Sigmoid colon (tissue), 6 donors: ENCODE measurements at regions not wholly inside any gene's neighbourhood (a gene's known extent, or its start where the extent isn't known, plus 50 kb on each side); places are given as distances from the start of the nearest gene placed in this dataset.

ENCODE experiments used
- DNase-seq: peaks from one replicate; pipeline ENCODE4 v3.0.0-alpha.2; 2019
- H3K27ac ChIP-seq, 4 donors: fragments of 200-600 bp; sonication (generic); one replicate each; pipeline ENCODE4 v1.5.1; 2016 to 2019; ENCODE audit warnings: mild to moderate bottlenecking in 1 of 4
- H3K27me3 ChIP-seq, 3 donors: fragments of 200-600 bp; sonication (generic); one replicate each; pipeline ENCODE4 v1.5.1; 2019; ENCODE audit warnings: mild to moderate bottlenecking in 1 of 3
- H3K36me3 ChIP-seq, 4 donors: fragments of 200-600 bp; sonication (generic); one replicate each; pipeline ENCODE4 v1.5.1; 2016 to 2019
- H3K4me1 ChIP-seq, 4 donors: fragments of 200-600 bp; sonication (generic); one replicate each; pipeline ENCODE4 v1.5.1; 2017 to 2019
- H3K4me3 ChIP-seq, 4 donors: fragments of 200-600 bp; sonication (generic); one replicate each; pipeline ENCODE4 v1.5.1; 2017 to 2019; ENCODE audit warnings: mild to moderate bottlenecking in 2 of 4, moderate library complexity in 1 of 4
- H3K9me3 ChIP-seq, 4 donors: fragments of 200-600 bp in 3 of 4; sonication (generic) in 3 of 4; one replicate each; pipeline versions ENCODE4 v1.5.1 to v1.6.1; 2013 to 2019
- CTCF ChIP-seq, 4 experiments: fragments of 450-650 bp in 3 of 4; fragments of 200-600 bp in 1 of 4; IDR thresholded peaks; one replicate each; pipeline ENCODE4 v1.5.1; 2016 to 2019; ENCODE audit warnings: antibody characterized with exemption in 4 of 4, mild to moderate bottlenecking in 3 of 4, moderate library complexity in 2 of 4
- EP300 ChIP-seq, 4 donors: sonication (generic); formaldehyde crosslinking; IDR thresholded peaks; one replicate each; pipeline ENCODE4 v1.6.1; 2017; ENCODE audit warnings: antibody characterized with exemption in 4 of 4
- POLR2A ChIP-seq, 2 donors: fragments of 450-650 bp; IDR thresholded peaks; one replicate each; pipeline ENCODE4 v1.6.1; 2016; ENCODE audit warnings: antibody characterized with exemption in 2 of 2, mild to moderate bottlenecking in 2 of 2, moderate library complexity in 2 of 2
- POLR2AphosphoS5 ChIP-seq, 4 donors: sonication (generic); formaldehyde crosslinking; IDR thresholded peaks; one replicate each; pipeline ENCODE4 v1.6.1; 2017; ENCODE audit warnings: antibody characterized with exemption in 4 of 4
- WGBS, 2 donors: extraction: QIAGEN DNeasy Blood & Tissue Kit; methylation state at CpG; one replicate each; pipeline ENCODE4 v1.1.7; 2013; 5-methylcytosine and 5-hydroxymethylcytosine counted together
- intact Hi-C: fragments of 100-400 bp; cut with DNase I; formaldehyde crosslinking; loops from one replicate; pipeline ENCODE4 v1.15.1; 2023
- donor health status: healthy with polysubstance abuse.
- donor health status: healthy.

GRCh38 chr6:82040405-82041221, 206.9 kb downstream of the IBTK start:
- Histone ChIP-seq H3K27me3 (no peaks in the 10 kb centered on the region), H3K4me1 (no peaks in the 10 kb centered on the region), H3K27ac (no peak overlapping the region), H3K4me3 (no peak overlapping the region), H3K9me3 (no peaks in the 10 kb centered on the region), H3K36me3 (no peaks in the 10 kb centered on the region)
- TF ChIP-seq POLR2AphosphoS5 (IDR thresholded peaks at IDR 0.05) (no peak), CTCF (IDR thresholded peaks at IDR 0.05) (peak; percentile 15 to 68 (median 56))
- intact Hi-C loops, result loop anchor here (10.0 kb wide), 1 partner anchor 286 kb away; the partner anchor contains the start of gene TENT5A
- no peak for DNase-seq
- WGBS, 2 donors, result 45 to 52% methylated on average over 4 of the region's 4 CpGs

GRCh38 chr6:82038631-82039030, 208.9 kb downstream of the IBTK start:
- 87% methylated on average over 5 of the region's 5 CpGs for WGBS, 2 donors
- no peak for DNase-seq
- H3K27ac ChIP-seq, result no peak overlapping the region
- intact Hi-C loops, result no loop called here
- TF ChIP-seq EP300 (IDR thresholded peaks at IDR 0.05) (no peak), POLR2A (IDR thresholded peaks at IDR 0.05) (no peak), CTCF (IDR thresholded peaks at IDR 0.05) (no peak), POLR2AphosphoS5 (IDR thresholded peaks at IDR 0.05) (no peak)
- H3K27me3 ChIP-seq, result no peaks in the 10 kb centered on the region
- no peak overlapping the region for H3K4me3 ChIP-seq
- H3K36me3 ChIP-seq, result no peaks in the 10 kb centered on the region
- no peaks in the 10 kb centered on the region for H3K4me1 ChIP-seq
- no peaks in the 10 kb centered on the region for H3K9me3 ChIP-seq

GRCh38 chr6:82035526-82035925, 212.0 kb downstream of the IBTK start:
- H3K9me3 ChIP-seq, result no peaks in the 10 kb centered on the region
- intact Hi-C loops, result no loop called here
- no peak for DNase-seq
- H3K27ac ChIP-seq, result no peak overlapping the region
- 92 to 94% methylated on average over 2 of the region's 2 CpGs for WGBS, 2 donors
- H3K4me3 ChIP-seq, result no peak overlapping the region
- H3K36me3 ChIP-seq, result no peaks in the 10 kb centered on the region
- H3K4me1 ChIP-seq, result no peaks in the 10 kb centered on the region
- TF ChIP-seq POLR2AphosphoS5 (IDR thresholded peaks at IDR 0.05), result no peak
- no peak for TF ChIP-seq EP300 (IDR thresholded peaks at IDR 0.05)
- no peak for TF ChIP-seq CTCF (IDR thresholded peaks at IDR 0.05)
- no peaks in the 10 kb centered on the region for H3K27me3 ChIP-seq

- DNase-seq, result peak; percentile 69
- no peaks in the 10 kb centered on the region for H3K4me1 ChIP-seq
- TF ChIP-seq POLR2A (IDR thresholded peaks at IDR 0.05), result no peak
- no peaks in the 10 kb centered on the region for H3K9me3 ChIP-seq
- no peak overlapping the region for H3K27ac ChIP-seq
- 79 to 85% methylated on average over 3 of the region's 3 CpGs for WGBS, 2 donors
- no peaks in the 10 kb centered on the region for H3K36me3 ChIP-seq
- intact Hi-C loops, result no loop called here
- no peak overlapping the region for H3K4me3 ChIP-seq
- H3K27me3 ChIP-seq, result no peaks in the 10 kb centered on the region
These were observed 213.8 kb downstream of the IBTK start for GRCh38 chr6:82033631-82034211.

GRCh38 chr6:82032444-82032843, 215.1 kb downstream of the IBTK start:
- Histone ChIP-seq H3K27me3 (no peaks in the 10 kb centered on the region), H3K4me1 (no peaks in the 10 kb centered on the region), H3K9me3 (no peaks in the 10 kb centered on the region), H3K36me3 (no peaks in the 10 kb centered on the region), H3K27ac (no peak overlapping the region), H3K4me3 (no peak overlapping the region)
- no peak for DNase-seq
- intact Hi-C loops, result no loop called here
- TF ChIP-seq EP300 (IDR thresholded peaks at IDR 0.05) (no peak), POLR2AphosphoS5 (IDR thresholded peaks at IDR 0.05) (no peak), POLR2A (IDR thresholded peaks at IDR 0.05) (no peak)
